K562 (cell line): ENCODE measurements at regions not wholly inside any gene's neighbourhood (a gene's known extent, or its start where the extent isn't known, plus 50 kb on each side); places are given as distances from the start of the nearest gene placed in this dataset.

Experiments
- ATAC-seq: fragments of 200-7000 bp; cut with Tn5 transposase; 3 replicates; pipeline ENCODE4 v1.9.1; 2020; ENCODE audit warnings: moderate library complexity
- BruUV-seq: library from RNA; stranded (reverse); fragments of 400-500 nt; replicated peaks from 2 replicates; lab custom pipeline; 2021; lab: Mats Ljungman, UMichigan
- CTCF ChIA-PET: fragments of 300-600 bp; formaldehyde crosslinking; extraction: SDS; loops from one replicate; lab custom pipeline; 2021; ENCODE audit warnings: low intra/inter-chr PET ratio; lab: Yijun Ruan, JAX
- POLR2A ChIA-PET: fragments of 300-600, 350-650 bp; sonication (Branson Sonifier 250); formaldehyde crosslinking; extraction: SDS; loops from one replicate; lab custom pipeline; 2021; ENCODE audit warnings: antibody characterized with exemption, inconsistent platforms; lab: Yijun Ruan, JAX
- DNase-seq, 4 experiments: peaks; one replicate each; pipeline versions ENCODE4 v3.0.0 to v3.0.0-alpha.2; 2011 to 2018; ENCODE audit warnings: low spot score in 3 of 4, mixed read lengths in 3 of 4; ENCODE audit errors: extremely low read depth in 1 of 4
- FAIRE-seq: peaks from 2 replicates; lab custom pipeline; 2011; peaks lifted over from hg19 to GRCh38; lab: Jason Lieb, UNC
- H2AFZ ChIP-seq: 2 replicates; pipeline ENCODE4 v1.6.0; 2011; ENCODE audit warnings: low read depth, low read length, control low read depth, inconsistent platforms
- H3K27ac ChIP-seq: fragments of 200-600 bp; 3 replicates; pipeline ENCODE4 v1.8.0; 2011; ENCODE audit warnings: low read depth, mild to moderate bottlenecking, control low read depth, inconsistent platforms, low read length, moderate library complexity, mixed read lengths; ENCODE audit errors: extremely low read depth
- H3K27me3 ChIP-seq, 2 experiments: fragments of 300-600 bp in 1 of 2; 2 replicates in 1 of 2; 3 replicates in 1 of 2; pipeline versions ENCODE4 v1.6.0 to v1.8.0; 2011; ENCODE audit warnings: inconsistent platforms in 2 of 2, low read length in 2 of 2, mild to moderate bottlenecking in 1 of 2, mixed read lengths in 1 of 2, moderate library complexity in 1 of 2; ENCODE audit not compliant: control insufficient read depth in 2 of 2, insufficient read depth in 2 of 2
- H3K36me3 ChIP-seq: fragments of 300-600 bp; 3 replicates; pipeline ENCODE4 v1.8.0; 2011; ENCODE audit warnings: mild to moderate bottlenecking, low read length, inconsistent platforms; ENCODE audit not compliant: control insufficient read depth, insufficient read depth
- H3K4me1 ChIP-seq, 2 experiments: fragments of 200-600 bp in 1 of 2; replicated peaks in 1 of 2; 2 replicates in 1 of 2; 3 replicates in 1 of 2; pipeline versions ENCODE4 v1.5.1 to v1.8.0; 2011; ENCODE audit warnings: inconsistent platforms in 2 of 2, low read length in 2 of 2, mild to moderate bottlenecking in 1 of 2, mixed read lengths in 1 of 2, moderate library complexity in 1 of 2; ENCODE audit not compliant: control insufficient read depth in 2 of 2, insufficient read depth in 2 of 2
- H3K4me2 ChIP-seq: 2 replicates; pipeline ENCODE4 v1.6.1; 2011; ENCODE audit warnings: low read length, control low read depth, inconsistent platforms, mixed read lengths; ENCODE audit not compliant: insufficient read depth
- H3K4me3 ChIP-seq: fragments of 200-600 bp; sonication (generic), shearing (Covaris generic); 2 replicates; pipeline ENCODE4 v1.5.1; 2016; ENCODE audit warnings: control low read depth, inconsistent platforms
- H3K79me2 ChIP-seq: fragments of 200-600 bp; 3 replicates; pipeline ENCODE4 v1.8.0; 2011; ENCODE audit warnings: low read length, inconsistent platforms; ENCODE audit not compliant: control insufficient read depth, insufficient read depth
- H3K9ac ChIP-seq, 2 experiments: 2 replicates each; pipeline versions ENCODE4 v1.6.0 to v1.6.1; 2011; ENCODE audit warnings: low read depth in 2 of 2, low read length in 2 of 2, control low read depth in 1 of 2, inconsistent platforms in 1 of 2, mild to moderate bottlenecking in 1 of 2, mixed read lengths in 1 of 2; ENCODE audit not compliant: insufficient read depth in 1 of 2
- H3K9me1 ChIP-seq: one replicate; pipeline ENCODE4 v1.6.0; 2011; ENCODE audit warnings: inconsistent platforms, mild to moderate bottlenecking, low read length, moderate library complexity; ENCODE audit not compliant: control insufficient read depth, insufficient read depth
- H3K9me3 ChIP-seq: replicated peaks from 2 replicates; pipeline ENCODE4 v1.5.1; 2011; ENCODE audit warnings: low read depth, low read length, inconsistent platforms; ENCODE audit not compliant: control insufficient read depth, insufficient read depth
- H4K20me1 ChIP-seq: replicated peaks from 2 replicates; pipeline ENCODE4 v1.6.1; 2011; ENCODE audit warnings: low read length, inconsistent platforms, mixed read lengths; ENCODE audit not compliant: control insufficient read depth, insufficient read depth
- ARID3A ChIP-seq: IDR thresholded peaks from 2 replicates; pipeline ENCODE4 v1.6.1; 2012; ENCODE audit warnings: low read depth, low read length, improper control_type of control experiment, borderline replicate concordance
- BCLAF1 ChIP-seq, 2 experiments: fragments of 450-650 bp in 1 of 2; IDR thresholded peaks; 2 replicates each; pipeline ENCODE4 v1.6.1; 2011 to 2017; ENCODE audit warnings: low read depth in 2 of 2, antibody characterized with exemption in 1 of 2, borderline replicate concordance in 1 of 2, low read length in 1 of 2, mild to moderate bottlenecking in 1 of 2, mixed read lengths in 1 of 2; ENCODE audit not compliant: control insufficient read depth in 1 of 2
- CREBBP ChIP-seq: IDR thresholded peaks from one replicate; pipeline ENCODE4 v1.6.1; 2012; ENCODE audit warnings: low read depth, mild to moderate bottlenecking, control low read depth, inconsistent platforms, low read length
- CTCFL ChIP-seq: IDR thresholded peaks from 2 replicates; pipeline ENCODE4 v1.6.1; 2011; ENCODE audit warnings: borderline replicate concordance, low read depth, mild to moderate bottlenecking, moderate library complexity, low read length; ENCODE audit not compliant: insufficient read depth, poor library complexity, severe bottlenecking
- E2F6 ChIP-seq, 2 experiments: IDR thresholded peaks; 2 replicates each; pipeline ENCODE4 v1.6.1; 2011; ENCODE audit warnings: borderline replicate concordance in 1 of 2, control low read depth in 1 of 2, low read depth in 1 of 2, low read length in 1 of 2, mild to moderate bottlenecking in 1 of 2, mixed read lengths in 1 of 2, moderate library complexity in 1 of 2; ENCODE audit not compliant: insufficient read depth in 1 of 2, insufficient read length in 1 of 2, poor library complexity in 1 of 2, severe bottlenecking in 1 of 2; ENCODE audit errors: extremely low read depth in 1 of 2
- FOS ChIP-seq: IDR thresholded peaks from 3 replicates; pipeline ENCODE4 v1.6.1; 2011; ENCODE audit not compliant: insufficient read length; ENCODE audit errors: extremely low read depth
- MEIS2 ChIP-seq: fragments of 450-650 bp; IDR thresholded peaks from 2 replicates; pipeline ENCODE4 v1.6.1; 2014; ENCODE audit warnings: mild to moderate bottlenecking; ENCODE audit not compliant: partially characterized antibody
- MTA1 ChIP-seq: fragments of 450-650 bp; IDR thresholded peaks from 2 replicates; pipeline ENCODE4 v1.6.1; 2017; ENCODE audit warnings: borderline replicate concordance
- NFATC3 ChIP-seq: fragments of 450-650 bp; IDR thresholded peaks from 2 replicates; pipeline ENCODE4 v1.6.1; 2017; ENCODE audit warnings: mild to moderate bottlenecking
- PHF20 ChIP-seq: fragments of 450-650 bp; IDR thresholded peaks from 2 replicates; pipeline ENCODE4 v1.6.1; 2018; ENCODE audit not compliant: partially characterized antibody
- PRMT5 ChIP-seq: sonication (generic); formaldehyde crosslinking; IDR thresholded peaks from 2 replicates; pipeline ENCODE4 v1.5.0; 2020; ENCODE audit warnings: missing genetic modification reagents
- SMARCE1 ChIP-seq: fragments of 450-650 bp; IDR thresholded peaks from 2 replicates; pipeline ENCODE4 v1.7.1; 2016; ENCODE audit warnings: mild to moderate bottlenecking
- SPI1 ChIP-seq: IDR thresholded peaks from 2 replicates; pipeline ENCODE4 v1.6.1; 2011; ENCODE audit warnings: low read depth, low read length, control low read depth, borderline replicate concordance
- WGBS: fragments of 100-300 bp; shearing (Covaris generic); methylation state at CpG from one replicate; pipeline ENCODE4 v1.1.6; 2016; ENCODE audit warnings: low coverage, mixed read lengths; ENCODE audit not compliant: insufficient coverage; ENCODE audit errors: missing lambda C conversion rate; 5-methylcytosine and 5-hydroxymethylcytosine counted together
- in situ Hi-C: fragments of 300-500 bp; cut with MboI; formaldehyde crosslinking; loops from 4 replicates; pipeline ENCODE4 v1.15.0; 2018; ENCODE audit warnings: inconsistent platforms, mixed read lengths
- intact Hi-C: fragments of 100-400 bp; cut with micrococcal nuclease; formaldehyde crosslinking; loops from 2 replicates; pipeline ENCODE4 v1.14.2; 2022

- H2AFZ ChIP-seq = no peak overlapping the region
- WGBS = 0% methylated on average over 15 of the region's 28 CpGs
- no TSS peak for BruUV-seq
- no peak for ATAC-seq
- no peaks in the 10 kb centered on the region for H3K9me3 ChIP-seq
- H3K9ac ChIP-seq = no peak overlapping the region
- intact Hi-C loops (no loop called here), in situ Hi-C loops (no loop called here)
- peaks cover 2% of the 10 kb centered on the region; the same call in 1 of the 2 replicates for H4K20me1 ChIP-seq
- FAIRE-seq = no peak
- ChIA-PET POLR2A (interaction anchor here (0.6 kb wide), 1 partner anchor 9 kb away, joined by 3 read pairs; no protein-coding TSS in a partner anchor), CTCF (no interaction called here)
- H3K9me1 ChIP-seq = peaks cover 5% of the 10 kb centered on the region
- no peak for DNase-seq
- no peak overlapping the region for H3K4me3 ChIP-seq
- H3K79me2 ChIP-seq = no peaks in the 10 kb centered on the region
- H3K36me3 ChIP-seq = no peaks in the 10 kb centered on the region
- H3K4me1 ChIP-seq = no peaks in the 10 kb centered on the region; a peak in 1 of 5 replicates
- H3K4me2 ChIP-seq = no peak overlapping the region
- no peak overlapping the region for H3K27ac ChIP-seq
- H3K27me3 ChIP-seq = peaks cover 33 to 81% of the 10 kb centered on the region in 2 experiments; a peak in 4 of 5 replicates
- no peak for TF ChIP-seq SPI1
- no peak for TF ChIP-seq PHF20
- TF ChIP-seq MTA1 = no peak
- TF ChIP-seq NFATC3 = no peak
- no peak for TF ChIP-seq PRMT5 (CRISPR knock-in tag)
- TF ChIP-seq CTCFL = no peak
- no peak for TF ChIP-seq BCLAF1 (IDR thresholded peaks at IDR 0.05; ENCODE audit: borderline replicate concordance in 1 of 2, control insufficient read depth in 1 of 2, low read depth in 2 of 2, low read length in 1 of 2)
- no peak for TF ChIP-seq MEIS2
- no peak for TF ChIP-seq CREBBP
- TF ChIP-seq E2F6 (IDR thresholded peaks at IDR 0.05; ENCODE audit: borderline replicate concordance in 1 of 2, extremely low read depth in 1 of 2, insufficient read depth in 1 of 2, insufficient read length in 1 of 2, low read depth in 1 of 2, low read length in 1 of 2, poor library complexity in 1 of 2, severe bottlenecking in 1 of 2) = no peak
- TF ChIP-seq SMARCE1 = no peak
- no peak for TF ChIP-seq FOS
- TF ChIP-seq ARID3A = no peak
Measured at GRCh38 chr4:3683077-3683743, 83.0 kb upstream of the ADRA2C start.
